ENCODE measurements at regions not wholly inside any gene's neighbourhood (a gene's known extent, or its start where the extent isn't known, plus 50 kb on each side); places are given as distances from the start of the nearest gene placed in this dataset.
A peak's percentile ranks its signal among the peaks of the same experiment; 100 is the strongest.

DNA sequence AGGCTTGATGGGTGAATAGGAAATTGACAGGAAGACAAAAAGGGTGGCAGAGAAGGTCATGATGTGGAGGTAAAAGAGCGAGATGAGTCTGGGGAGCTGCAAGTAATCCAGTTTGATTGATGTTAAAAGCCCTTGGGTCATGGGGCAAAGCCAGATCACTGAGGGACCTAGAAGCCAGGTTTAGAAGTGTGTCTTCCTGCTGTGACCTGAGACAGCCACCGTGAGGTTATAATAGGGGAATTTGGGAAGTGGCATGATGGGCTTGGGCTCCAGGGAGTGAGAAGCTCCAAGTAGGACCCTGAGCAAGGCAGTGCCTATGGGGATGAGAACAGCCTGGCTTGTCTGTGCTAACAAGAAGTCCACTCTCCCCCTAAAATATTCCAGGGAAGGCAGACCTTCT lies 298.5 kb downstream of the RPLP1 start:
- no peaks in the 10 kb centered on the region for H3K36me3 ChIP-seq (ENCODE audit: control insufficient read depth in 2 of 2, insufficient read depth in 2 of 2, low read length in 2 of 2)
- H3K27ac ChIP-seq (ENCODE audit: low read depth in 2 of 2, low read length in 2 of 2): no peak overlapping the region
- no peak overlapping the region for H3K9ac ChIP-seq (ENCODE audit: low read depth in 1 of 2, low read length in 2 of 2)
- no peaks in the 10 kb centered on the region for H3K9me3 ChIP-seq (ENCODE audit: control insufficient read depth in 2 of 2, low read length in 2 of 2)
- H3K4me1 ChIP-seq (ENCODE audit: control insufficient read depth in 2 of 2, insufficient read depth in 2 of 2, low read length in 2 of 2): no peaks in the 10 kb centered on the region
- H3K4me3 ChIP-seq (ENCODE audit: low read length in 2 of 2): no peak overlapping the region
- no peaks in the 10 kb centered on the region for H3K27me3 ChIP-seq (ENCODE audit: control insufficient read depth in 2 of 2, insufficient read depth in 2 of 2, low read length in 2 of 2)

DNA sequence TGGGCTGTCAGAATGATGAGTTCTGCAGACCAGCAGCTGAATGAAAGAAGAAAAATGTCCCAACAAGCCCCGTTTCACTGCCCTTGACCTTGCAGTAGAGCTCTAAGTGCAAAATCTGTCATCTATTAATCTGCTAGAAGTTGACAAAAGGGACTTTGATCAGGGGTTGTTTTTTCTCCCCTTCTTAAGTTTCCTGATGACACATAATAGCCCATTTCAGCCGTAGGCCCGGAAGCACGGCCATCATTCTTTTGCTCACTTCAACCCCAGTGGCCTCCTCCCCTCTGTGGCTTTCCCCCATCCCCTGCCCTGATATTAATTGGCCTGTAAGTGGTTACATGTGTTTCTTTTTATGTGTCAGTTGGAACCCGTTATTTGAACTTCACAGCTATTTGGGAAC lies 298.9 kb downstream of the RPLP1 start:
- Histone ChIP-seq H3K9me3 (ENCODE audit: control insufficient read depth in 2 of 2, low read length in 2 of 2) (no peaks in the 10 kb centered on the region), H3K27me3 (ENCODE audit: control insufficient read depth in 2 of 2, insufficient read depth in 2 of 2, low read length in 2 of 2) (no peaks in the 10 kb centered on the region), H3K36me3 (ENCODE audit: control insufficient read depth in 2 of 2, insufficient read depth in 2 of 2, low read length in 2 of 2) (no peaks in the 10 kb centered on the region), H3K9ac (ENCODE audit: low read depth in 1 of 2, low read length in 2 of 2) (no peak overlapping the region), H3K4me3 (ENCODE audit: low read length in 2 of 2) (no peak overlapping the region), H3K4me1 (ENCODE audit: control insufficient read depth in 2 of 2, insufficient read depth in 2 of 2, low read length in 2 of 2) (peaks cover 0 to 4% of the 10 kb centered on the region in 2 donors), H3K27ac (ENCODE audit: low read depth in 2 of 2, low read length in 2 of 2) (no peak overlapping the region)

DNA sequence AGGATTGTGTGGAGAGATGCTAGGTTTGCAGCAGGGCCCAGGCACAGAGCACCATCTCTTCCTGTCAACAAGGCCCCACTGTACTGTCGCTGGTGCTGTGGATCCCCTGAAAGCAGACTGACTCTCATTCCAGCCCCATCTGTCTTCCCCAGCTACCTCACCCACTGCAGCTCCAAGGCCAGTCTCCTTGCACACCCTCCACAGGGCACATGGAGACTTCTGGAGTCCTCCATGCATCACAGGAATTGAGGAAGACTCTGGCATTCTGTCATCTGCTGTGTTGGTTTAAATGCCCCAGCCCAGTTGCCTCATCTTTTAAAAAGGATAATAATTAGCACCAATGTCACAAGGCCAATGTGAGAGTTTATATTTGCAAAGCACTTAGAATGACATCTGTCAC lies 301.2 kb downstream of the RPLP1 start:
- peaks cover 8 to 15% of the 10 kb centered on the region in 2 donors for H3K4me1 ChIP-seq (ENCODE audit: control insufficient read depth in 2 of 2, insufficient read depth in 2 of 2, low read length in 2 of 2)

DNA sequence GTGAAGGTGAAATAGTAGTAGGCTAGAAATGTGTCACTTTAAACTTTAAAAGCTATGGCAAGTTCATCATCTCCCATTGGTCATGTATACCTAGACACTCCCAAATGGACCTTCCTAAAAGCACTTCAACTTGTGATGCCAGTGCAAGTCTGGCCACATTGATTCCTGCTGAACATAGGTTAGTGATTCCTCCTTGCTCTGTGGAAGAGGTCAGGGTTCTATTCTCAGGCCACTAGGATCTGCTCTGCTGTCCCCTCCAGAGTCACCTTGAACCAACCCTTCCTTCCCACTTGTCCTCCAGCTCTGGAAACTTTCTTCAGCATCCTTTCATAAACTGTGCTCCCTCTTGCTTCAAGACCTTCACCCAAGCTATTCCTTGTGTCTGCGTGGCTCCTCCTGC lies 301.7 kb downstream of the RPLP1 start:
- Histone ChIP-seq H3K27me3 (ENCODE audit: control insufficient read depth in 2 of 2, insufficient read depth in 2 of 2, low read length in 2 of 2) (no peaks in the 10 kb centered on the region), H3K36me3 (ENCODE audit: control insufficient read depth in 2 of 2, insufficient read depth in 2 of 2, low read length in 2 of 2) (no peaks in the 10 kb centered on the region), H3K9ac (ENCODE audit: low read depth in 1 of 2, low read length in 2 of 2) (no peak overlapping the region), H3K4me3 (ENCODE audit: low read length in 2 of 2) (no peak overlapping the region), H3K4me1 (ENCODE audit: control insufficient read depth in 2 of 2, insufficient read depth in 2 of 2, low read length in 2 of 2) (peaks cover 8 to 15% of the 10 kb centered on the region in 2 donors), H3K9me3 (ENCODE audit: control insufficient read depth in 2 of 2, low read length in 2 of 2) (no peaks in the 10 kb centered on the region), H3K27ac (ENCODE audit: low read depth in 2 of 2, low read length in 2 of 2) (no peak overlapping the region)

More for the DNA sequence above, 301.2 kb downstream of the RPLP1 start:
- H3K27me3 ChIP-seq (ENCODE audit: control insufficient read depth in 2 of 2, insufficient read depth in 2 of 2, low read length in 2 of 2): no peaks in the 10 kb centered on the region
- H3K9ac ChIP-seq (ENCODE audit: low read depth in 1 of 2, low read length in 2 of 2): no peak overlapping the region
- no peaks in the 10 kb centered on the region for H3K9me3 ChIP-seq (ENCODE audit: control insufficient read depth in 2 of 2, low read length in 2 of 2)
- H3K27ac ChIP-seq (ENCODE audit: low read depth in 2 of 2, low read length in 2 of 2): no peak overlapping the region
- H3K36me3 ChIP-seq (ENCODE audit: control insufficient read depth in 2 of 2, insufficient read depth in 2 of 2, low read length in 2 of 2): no peaks in the 10 kb centered on the region
- no peak overlapping the region for H3K4me3 ChIP-seq (ENCODE audit: low read length in 2 of 2)

DNA sequence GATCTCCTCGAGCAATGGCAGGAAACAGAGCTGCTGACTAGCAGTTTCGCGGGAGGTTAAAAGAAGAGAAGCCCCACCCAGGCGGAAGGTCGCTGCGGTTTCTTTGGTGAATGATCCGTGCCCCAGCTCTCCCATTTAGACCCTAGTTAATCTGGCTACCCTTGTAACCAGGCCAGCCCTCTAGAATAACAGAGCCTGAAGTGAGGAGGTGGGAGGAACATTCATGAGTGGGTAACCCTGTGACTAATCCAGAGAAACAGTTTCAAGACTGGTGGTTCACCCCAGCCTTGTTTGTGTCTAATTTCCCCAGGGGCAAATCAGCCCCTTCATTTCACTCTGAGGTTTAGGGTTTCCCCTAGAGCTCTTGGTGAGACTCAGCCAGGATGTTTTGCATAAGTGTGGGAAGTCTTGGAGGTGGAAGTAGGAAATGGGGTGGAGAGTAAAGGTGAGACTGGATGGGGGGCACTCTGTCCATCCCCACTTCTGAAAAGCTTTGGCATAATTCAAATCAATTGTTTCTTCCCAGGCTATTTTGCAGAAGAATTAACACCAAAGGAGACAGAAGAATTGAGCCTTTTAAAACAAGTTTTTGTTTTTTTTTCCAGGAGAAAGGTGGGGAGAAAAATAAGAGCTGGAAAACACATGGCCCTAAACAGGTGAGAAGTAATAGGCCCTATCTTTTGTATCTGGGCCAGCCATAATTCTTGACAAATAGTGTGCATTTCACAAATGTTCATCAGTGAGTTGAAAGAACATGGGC lies 303.1 kb downstream of the RPLP1 start:
- no peak overlapping the region for H3K4me3 ChIP-seq (ENCODE audit: low read length in 2 of 2)
- peaks cover 12 to 21% of the 10 kb centered on the region in 2 donors for H3K4me1 ChIP-seq (ENCODE audit: control insufficient read depth in 2 of 2, insufficient read depth in 2 of 2, low read length in 2 of 2)
- no peaks in the 10 kb centered on the region for H3K27me3 ChIP-seq (ENCODE audit: control insufficient read depth in 2 of 2, insufficient read depth in 2 of 2, low read length in 2 of 2)
- H3K9ac ChIP-seq (ENCODE audit: low read depth in 1 of 2, low read length in 2 of 2): no peak overlapping the region
- no peaks in the 10 kb centered on the region for H3K36me3 ChIP-seq (ENCODE audit: control insufficient read depth in 2 of 2, insufficient read depth in 2 of 2, low read length in 2 of 2)
- no peaks in the 10 kb centered on the region for H3K9me3 ChIP-seq (ENCODE audit: control insufficient read depth in 2 of 2, low read length in 2 of 2)
- no peak overlapping the region for H3K27ac ChIP-seq (ENCODE audit: low read depth in 2 of 2, low read length in 2 of 2)

DNA sequence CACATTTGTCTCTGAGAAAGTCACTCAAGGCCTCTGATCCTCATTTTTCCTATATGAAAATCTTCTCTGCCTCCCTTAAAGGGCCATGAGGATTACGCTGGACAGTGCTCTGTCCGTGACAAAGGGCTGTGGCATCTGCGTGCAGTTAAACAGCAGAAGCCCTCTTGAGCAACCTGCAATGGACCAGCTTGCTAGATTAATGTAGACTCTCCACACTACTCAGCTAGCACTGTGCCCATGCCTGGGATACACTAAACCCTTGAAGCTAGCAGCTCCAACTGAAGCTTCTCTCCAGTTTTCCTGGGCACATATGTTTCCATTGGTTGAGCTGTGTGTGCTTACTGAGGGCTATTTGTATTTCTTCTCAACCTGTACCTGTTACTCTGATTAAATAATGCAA lies 303.8 kb downstream of the RPLP1 start:
- H3K4me1 ChIP-seq (ENCODE audit: control insufficient read depth in 2 of 2, insufficient read depth in 2 of 2, low read length in 2 of 2): peaks cover 12 to 27% of the 10 kb centered on the region in 2 donors
- no peaks in the 10 kb centered on the region for H3K9me3 ChIP-seq (ENCODE audit: control insufficient read depth in 2 of 2, low read length in 2 of 2)
- no peaks in the 10 kb centered on the region for H3K36me3 ChIP-seq (ENCODE audit: control insufficient read depth in 2 of 2, insufficient read depth in 2 of 2, low read length in 2 of 2)
- H3K4me3 ChIP-seq (ENCODE audit: low read length in 2 of 2): no peak overlapping the region
- H3K27ac ChIP-seq (ENCODE audit: low read depth in 2 of 2, low read length in 2 of 2): no peak overlapping the region
- H3K9ac ChIP-seq (ENCODE audit: low read depth in 1 of 2, low read length in 2 of 2): no peak overlapping the region
- H3K27me3 ChIP-seq (ENCODE audit: control insufficient read depth in 2 of 2, insufficient read depth in 2 of 2, low read length in 2 of 2): no peaks in the 10 kb centered on the region

DNA sequence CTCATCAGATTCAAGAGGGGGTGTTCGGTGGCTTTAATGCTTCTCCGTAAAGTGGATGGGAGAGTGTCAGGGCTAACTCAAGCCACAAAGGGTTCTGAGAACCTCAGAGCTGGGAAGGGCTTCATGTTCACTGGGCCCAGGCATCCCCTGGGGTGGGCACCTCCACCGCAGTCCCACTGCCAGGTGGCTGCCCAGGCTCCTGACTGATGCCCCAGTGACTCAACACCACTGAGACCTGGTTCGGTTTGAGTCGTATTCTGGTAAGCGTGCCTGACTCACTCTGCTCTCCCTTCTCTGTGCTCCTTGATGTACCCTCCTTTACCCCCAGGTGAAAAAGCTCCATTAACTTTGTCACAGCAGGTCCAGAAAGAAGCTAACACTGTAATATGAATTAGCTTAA lies 304.6 kb downstream of the RPLP1 start:
- Histone ChIP-seq H3K9ac (ENCODE audit: low read depth in 1 of 2, low read length in 2 of 2) (no peak overlapping the region), H3K36me3 (ENCODE audit: control insufficient read depth in 2 of 2, insufficient read depth in 2 of 2, low read length in 2 of 2) (no peaks in the 10 kb centered on the region), H3K9me3 (ENCODE audit: control insufficient read depth in 2 of 2, low read length in 2 of 2) (no peaks in the 10 kb centered on the region), H3K4me1 (ENCODE audit: control insufficient read depth in 2 of 2, insufficient read depth in 2 of 2, low read length in 2 of 2) (peaks cover 12 to 27% of the 10 kb centered on the region in 2 donors), H3K27me3 (ENCODE audit: control insufficient read depth in 2 of 2, insufficient read depth in 2 of 2, low read length in 2 of 2) (no peaks in the 10 kb centered on the region), H3K27ac (ENCODE audit: low read depth in 2 of 2, low read length in 2 of 2) (no peak overlapping the region), H3K4me3 (ENCODE audit: low read length in 2 of 2) (no peak overlapping the region)

DNA sequence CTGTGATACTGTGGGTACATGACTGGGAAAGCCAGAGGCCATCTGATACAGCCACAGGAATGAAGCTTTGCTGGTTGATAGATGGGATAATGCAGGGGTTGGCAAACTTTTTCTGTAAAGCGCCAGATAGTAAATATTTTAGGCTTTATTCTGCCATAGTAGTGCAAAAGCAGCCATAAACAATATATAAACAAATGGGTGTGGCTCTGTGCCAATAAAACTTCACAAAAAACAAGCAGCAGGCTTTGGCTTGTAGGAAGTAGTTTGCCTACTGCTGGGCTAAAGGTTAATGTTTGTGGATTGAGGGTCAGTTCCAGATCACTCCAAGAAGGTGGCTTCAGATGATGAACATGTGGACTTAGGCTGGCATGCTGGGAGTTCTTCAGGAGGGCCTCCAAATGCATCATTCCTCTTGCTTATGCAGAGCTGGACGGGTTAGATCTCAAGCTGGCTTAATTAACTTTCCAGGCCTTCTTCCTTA lies 305.7 kb downstream of the RPLP1 start:
- peak overlapping the region in 1 of 2 donors; percentile 22 for H3K4me3 ChIP-seq (ENCODE audit: low read length in 2 of 2)
- no peaks in the 10 kb centered on the region for H3K36me3 ChIP-seq (ENCODE audit: control insufficient read depth in 2 of 2, insufficient read depth in 2 of 2, low read length in 2 of 2)
- H3K9ac ChIP-seq (ENCODE audit: low read depth in 1 of 2, low read length in 2 of 2): no peak overlapping the region
- H3K27ac ChIP-seq (ENCODE audit: low read depth in 2 of 2, low read length in 2 of 2): no peak overlapping the region
- no peaks in the 10 kb centered on the region for H3K27me3 ChIP-seq (ENCODE audit: control insufficient read depth in 2 of 2, insufficient read depth in 2 of 2, low read length in 2 of 2)
- H3K4me1 ChIP-seq (ENCODE audit: control insufficient read depth in 2 of 2, insufficient read depth in 2 of 2, low read length in 2 of 2): peaks cover 12 to 27% of the 10 kb centered on the region in 2 donors
- H3K9me3 ChIP-seq (ENCODE audit: control insufficient read depth in 2 of 2, low read length in 2 of 2): no peaks in the 10 kb centered on the region

DNA sequence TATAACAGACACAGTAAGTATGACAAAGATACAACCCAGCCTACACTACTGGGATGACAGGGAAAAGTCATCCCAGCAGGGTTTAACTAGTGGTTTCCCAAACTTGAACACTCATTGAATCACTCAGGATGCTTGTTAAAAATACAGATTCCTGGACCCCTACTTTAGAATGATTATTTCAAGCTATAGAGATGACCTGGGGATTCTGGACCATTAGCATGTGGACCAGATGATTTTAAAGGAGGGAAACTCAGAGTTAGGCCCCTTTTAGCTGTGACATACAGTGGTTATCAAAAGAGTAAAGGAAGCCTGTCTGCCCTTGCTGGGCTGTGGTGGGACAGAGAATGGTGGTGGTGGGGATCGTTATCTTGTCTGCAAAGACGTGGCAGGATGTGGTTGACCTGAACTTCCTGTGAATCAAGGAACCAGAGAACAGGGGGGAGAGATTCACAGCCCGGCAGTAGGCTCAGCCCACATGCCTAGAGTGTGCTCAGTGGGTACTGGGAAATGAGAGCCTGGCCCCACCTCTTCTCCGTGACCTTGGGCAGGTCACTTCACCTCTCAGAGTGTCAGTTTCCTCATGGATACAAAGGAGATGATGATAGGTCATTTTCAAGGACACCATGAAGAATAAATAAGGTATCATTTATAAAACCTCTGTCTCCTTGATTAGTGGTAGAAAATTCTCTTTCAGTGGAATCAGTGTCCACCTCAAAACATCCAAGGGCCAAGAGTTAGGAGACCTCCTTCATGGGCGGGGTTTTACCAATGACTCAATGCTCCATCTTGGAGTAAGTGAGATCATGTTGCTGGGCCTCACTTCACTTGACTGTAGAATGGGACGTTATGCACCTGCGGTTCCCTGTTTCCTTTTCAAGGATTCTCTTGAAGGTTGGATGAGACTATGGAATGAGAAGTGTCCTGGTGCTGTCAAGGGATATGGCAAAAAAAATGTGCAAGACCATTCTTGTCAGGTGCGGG lies 306.5 kb downstream of the RPLP1 start:
- H3K9me3 ChIP-seq (ENCODE audit: control insufficient read depth in 2 of 2, low read length in 2 of 2): no peaks in the 10 kb centered on the region
- peaks cover 12 to 27% of the 10 kb centered on the region in 2 donors for H3K4me1 ChIP-seq (ENCODE audit: control insufficient read depth in 2 of 2, insufficient read depth in 2 of 2, low read length in 2 of 2)
- H3K4me3 ChIP-seq (ENCODE audit: low read length in 2 of 2): peak overlapping the region in 1 of 2 donors; percentile 22
- H3K27me3 ChIP-seq (ENCODE audit: control insufficient read depth in 2 of 2, insufficient read depth in 2 of 2, low read length in 2 of 2): no peaks in the 10 kb centered on the region
- no peak overlapping the region for H3K9ac ChIP-seq (ENCODE audit: low read depth in 1 of 2, low read length in 2 of 2)
- no peak overlapping the region for H3K27ac ChIP-seq (ENCODE audit: low read depth in 2 of 2, low read length in 2 of 2)
- no peaks in the 10 kb centered on the region for H3K36me3 ChIP-seq (ENCODE audit: control insufficient read depth in 2 of 2, insufficient read depth in 2 of 2, low read length in 2 of 2)

DNA sequence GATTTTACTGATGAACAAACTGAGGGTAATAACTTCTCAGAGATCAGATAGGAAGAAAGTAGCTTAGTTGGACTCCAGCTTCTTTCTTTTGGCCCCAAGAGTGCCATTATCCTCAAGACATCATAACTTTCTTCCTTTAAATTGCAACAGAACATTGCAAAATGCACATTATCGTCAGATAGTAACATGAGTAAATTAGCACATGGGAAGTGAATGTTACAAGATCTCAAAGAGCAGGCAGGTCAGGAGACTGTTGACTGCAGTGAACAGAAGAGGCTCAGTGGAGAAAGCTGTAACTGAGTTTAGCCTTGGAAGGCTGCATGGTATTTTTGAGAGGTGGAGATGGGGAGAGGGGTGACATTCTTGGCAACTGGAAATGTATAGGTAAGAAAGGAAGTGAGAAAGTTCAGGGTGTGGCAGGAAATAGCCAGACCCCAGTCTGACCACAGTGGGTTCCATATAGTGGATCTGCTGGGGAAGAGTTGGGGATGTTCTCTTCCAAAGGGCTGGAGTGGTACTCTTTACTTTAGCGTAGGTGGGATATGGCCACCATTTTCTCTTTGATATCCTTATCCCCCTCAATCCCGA lies 307.7 kb downstream of the RPLP1 start:
- Histone ChIP-seq H3K9ac (ENCODE audit: low read depth in 1 of 2, low read length in 2 of 2) (no peak overlapping the region), H3K27ac (ENCODE audit: low read depth in 2 of 2, low read length in 2 of 2) (no peak overlapping the region), H3K4me3 (ENCODE audit: low read length in 2 of 2) (no peak overlapping the region), H3K36me3 (ENCODE audit: control insufficient read depth in 2 of 2, insufficient read depth in 2 of 2, low read length in 2 of 2) (no peaks in the 10 kb centered on the region), H3K9me3 (ENCODE audit: control insufficient read depth in 2 of 2, low read length in 2 of 2) (no peaks in the 10 kb centered on the region), H3K4me1 (ENCODE audit: control insufficient read depth in 2 of 2, insufficient read depth in 2 of 2, low read length in 2 of 2) (peaks cover 12 to 27% of the 10 kb centered on the region in 2 donors), H3K27me3 (ENCODE audit: control insufficient read depth in 2 of 2, insufficient read depth in 2 of 2, low read length in 2 of 2) (no peaks in the 10 kb centered on the region)

Data from mucosa of rectum (tissue), 2 donors.